ENCODE measurements at regions not wholly inside any gene's neighbourhood (a gene's known extent, or its start where the extent isn't known, plus 50 kb on each side); places are given as distances from the start of the nearest gene placed in this dataset.

DNA sequence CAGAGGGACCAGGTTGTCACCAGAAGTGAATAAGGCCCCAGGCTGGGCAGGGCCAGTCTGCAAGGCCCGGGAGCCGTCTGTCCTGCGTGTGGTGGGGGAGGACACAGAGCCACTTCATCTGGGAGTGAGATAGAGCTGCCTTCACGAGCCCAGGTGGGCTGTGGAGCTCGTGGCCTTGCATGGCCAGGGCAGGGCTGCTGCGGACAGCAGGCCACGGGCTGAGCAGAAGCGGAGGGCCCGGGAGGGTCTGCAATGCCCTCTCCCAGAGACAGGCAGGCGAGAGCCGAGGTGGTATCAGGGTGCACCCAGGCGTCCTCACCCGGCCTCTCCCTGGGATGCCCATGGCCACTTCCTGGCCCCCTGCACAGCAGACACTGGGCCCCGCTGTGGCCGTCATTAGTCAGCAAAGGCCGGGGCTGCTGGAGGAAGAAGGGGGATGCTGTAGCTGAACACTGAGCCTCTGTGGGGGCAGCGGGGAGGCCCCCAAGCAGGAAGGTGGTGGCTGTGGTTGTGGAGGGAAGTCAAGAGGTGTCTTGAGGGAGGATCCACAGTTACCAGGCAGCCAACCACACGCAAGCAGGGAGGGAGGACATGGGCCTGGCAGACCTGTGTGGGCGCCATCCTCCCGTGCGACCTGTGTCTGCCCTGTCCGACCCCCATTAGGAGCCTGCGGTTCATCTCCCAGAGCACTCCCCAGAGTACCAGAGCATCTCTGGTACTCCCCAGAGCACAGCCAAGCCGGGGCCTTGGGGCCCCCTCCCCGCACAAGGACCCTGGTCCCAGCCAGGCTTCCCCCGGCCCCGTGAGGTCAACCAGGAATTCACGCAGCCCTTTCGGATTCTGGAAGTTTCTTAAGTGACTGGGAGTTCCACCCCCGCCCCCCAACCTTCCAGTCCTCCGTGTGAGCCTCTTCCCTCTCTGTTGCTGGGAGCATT is 1109.5 kb downstream of the BRD1 start:
- TF ChIP-seq GATA2 (IDR thresholded peaks at IDR 0.05; ENCODE audit: low read depth, low read length) (no peak), GATA3 (IDR thresholded peaks at IDR 0.05; ENCODE audit: low read depth, low read length) (no peak)

DNA sequence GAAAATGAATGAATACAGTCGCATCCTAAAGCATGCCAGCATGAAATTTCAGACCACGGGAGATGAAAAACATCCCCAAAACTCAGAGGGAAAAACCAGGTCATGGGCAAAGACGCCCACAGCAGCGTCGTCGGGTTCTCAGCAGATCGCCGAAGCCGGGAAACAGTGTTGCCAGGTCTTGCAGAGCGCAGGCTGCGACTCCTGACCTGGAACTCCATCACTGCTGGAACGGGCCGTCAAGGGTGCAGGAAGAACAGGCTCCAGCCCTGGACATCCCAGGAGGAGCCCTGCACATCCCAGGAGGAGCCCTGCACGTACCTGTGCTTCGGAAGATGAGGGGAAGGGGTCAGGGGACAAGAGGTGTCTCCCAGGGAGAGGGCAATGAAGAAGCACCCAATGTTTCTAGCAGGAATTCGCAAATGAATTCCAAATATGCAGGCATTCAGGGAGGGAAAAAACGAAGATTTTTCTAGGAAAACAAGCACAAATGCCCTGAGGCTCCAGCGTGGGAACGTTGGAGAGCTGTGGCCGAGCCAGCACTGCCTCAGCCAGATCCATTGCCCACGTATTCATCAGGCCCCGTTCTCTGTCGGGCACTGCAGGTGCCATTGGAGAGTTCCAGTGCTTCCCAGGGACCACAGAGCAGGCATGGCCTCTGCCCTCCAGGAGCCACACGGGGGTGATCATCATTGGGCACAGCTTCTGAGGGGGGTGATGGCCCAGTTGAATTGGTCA is 1110.4 kb downstream of the BRD1 start:
- no peak for TF ChIP-seq GATA3 (IDR thresholded peaks at IDR 0.05; ENCODE audit: low read depth, low read length)
- TF ChIP-seq GATA2 (IDR thresholded peaks at IDR 0.05; ENCODE audit: low read depth, low read length), result no peak

DNA sequence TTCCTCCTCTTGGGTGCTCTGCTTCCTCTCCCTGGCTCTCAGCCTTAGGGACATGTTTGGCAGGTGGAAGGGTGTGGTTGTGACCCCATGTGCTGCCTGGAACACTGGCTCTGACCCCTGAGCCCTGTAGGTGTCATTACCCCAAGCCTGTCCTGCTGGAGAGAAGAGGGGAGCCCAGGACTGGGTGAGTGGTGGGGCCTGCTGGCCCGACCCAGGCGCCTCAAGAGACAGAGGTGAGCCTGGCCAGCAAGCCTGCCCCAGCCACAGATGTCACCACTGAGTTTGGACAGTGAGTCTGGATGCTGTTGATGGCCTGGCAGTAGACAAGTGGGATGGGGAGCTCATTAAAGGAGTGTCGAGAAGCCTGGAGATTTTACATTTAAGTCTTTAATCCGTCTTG is 1112.2 kb downstream of the BRD1 start:
- TF ChIP-seq GATA2 (IDR thresholded peaks at IDR 0.05; ENCODE audit: low read depth, low read length), result no peak
- TF ChIP-seq GATA3 (IDR thresholded peaks at IDR 0.05; ENCODE audit: low read depth, low read length), result no peak

DNA sequence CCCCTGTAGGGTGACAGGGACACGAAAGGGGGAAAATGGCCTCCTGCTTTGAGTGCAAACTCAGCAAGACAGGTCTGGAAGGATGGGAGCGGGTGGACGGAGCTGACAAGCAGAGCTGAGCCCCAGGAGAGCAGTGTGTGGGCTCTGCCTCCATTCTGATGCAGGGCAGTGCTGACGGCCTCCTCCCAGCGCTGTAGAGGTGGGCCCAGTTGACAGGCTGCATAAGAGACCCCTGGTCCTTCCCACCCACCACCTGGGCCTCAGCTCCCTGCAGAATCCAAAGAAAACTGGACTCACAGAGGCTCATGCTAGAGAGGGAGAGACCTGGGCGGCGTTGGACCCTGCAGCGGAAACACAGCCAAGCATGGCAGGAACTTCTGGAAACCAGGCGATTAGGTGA is 1113.4 kb downstream of the BRD1 start:
- TF ChIP-seq GATA3 (IDR thresholded peaks at IDR 0.05; ENCODE audit: low read depth, low read length) (no peak), GATA2 (IDR thresholded peaks at IDR 0.05; ENCODE audit: low read depth, low read length) (no peak)

DNA sequence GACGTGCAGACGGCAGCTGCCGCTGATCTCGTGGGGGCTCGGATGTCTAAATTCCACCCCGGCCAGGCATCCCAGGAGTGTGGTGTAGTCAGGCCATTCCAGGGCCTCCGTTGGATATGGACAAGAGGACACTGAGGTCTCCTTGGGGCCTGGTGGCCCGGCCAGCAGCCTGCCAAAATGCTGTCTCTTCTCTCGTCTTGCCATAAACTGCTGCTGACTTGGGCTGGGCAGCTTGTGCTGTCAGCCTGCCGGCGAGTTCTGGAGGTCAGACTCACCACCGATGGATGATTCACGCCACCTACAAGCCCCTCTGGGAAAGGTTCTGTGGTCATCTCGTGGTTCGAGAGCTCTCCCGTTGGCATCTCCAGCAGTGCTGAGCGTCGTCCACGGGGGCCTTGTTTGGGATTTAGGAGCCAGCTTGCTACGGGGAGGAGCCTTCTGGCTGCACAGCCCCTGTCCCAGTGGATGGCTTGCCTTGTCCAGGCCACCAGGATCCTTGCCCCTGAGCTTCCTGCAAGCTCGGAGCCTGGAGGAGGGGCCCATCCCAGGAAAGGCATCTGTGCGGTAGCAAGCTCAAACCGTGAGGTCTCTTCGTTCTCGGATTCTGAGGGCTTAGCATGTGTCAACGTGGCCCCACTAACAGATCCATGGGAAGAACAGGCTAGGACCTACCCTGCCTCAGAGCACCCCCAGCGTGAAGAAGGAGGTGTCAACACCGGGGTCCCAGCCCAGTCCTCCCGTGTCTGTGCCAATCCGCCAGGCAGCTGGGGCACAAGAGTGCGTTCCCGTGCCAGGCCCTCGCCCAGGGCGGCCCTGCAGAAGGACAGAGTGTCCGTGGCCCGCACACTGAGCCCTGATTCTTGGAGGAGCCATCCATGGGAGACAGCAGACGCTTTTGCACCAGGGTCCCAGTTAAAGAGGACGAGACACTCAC is 1114.1 kb downstream of the BRD1 start:
- TF ChIP-seq GATA2 (IDR thresholded peaks at IDR 0.05; ENCODE audit: low read depth, low read length) (no peak), GATA3 (IDR thresholded peaks at IDR 0.05; ENCODE audit: low read depth, low read length) (no peak)

DNA sequence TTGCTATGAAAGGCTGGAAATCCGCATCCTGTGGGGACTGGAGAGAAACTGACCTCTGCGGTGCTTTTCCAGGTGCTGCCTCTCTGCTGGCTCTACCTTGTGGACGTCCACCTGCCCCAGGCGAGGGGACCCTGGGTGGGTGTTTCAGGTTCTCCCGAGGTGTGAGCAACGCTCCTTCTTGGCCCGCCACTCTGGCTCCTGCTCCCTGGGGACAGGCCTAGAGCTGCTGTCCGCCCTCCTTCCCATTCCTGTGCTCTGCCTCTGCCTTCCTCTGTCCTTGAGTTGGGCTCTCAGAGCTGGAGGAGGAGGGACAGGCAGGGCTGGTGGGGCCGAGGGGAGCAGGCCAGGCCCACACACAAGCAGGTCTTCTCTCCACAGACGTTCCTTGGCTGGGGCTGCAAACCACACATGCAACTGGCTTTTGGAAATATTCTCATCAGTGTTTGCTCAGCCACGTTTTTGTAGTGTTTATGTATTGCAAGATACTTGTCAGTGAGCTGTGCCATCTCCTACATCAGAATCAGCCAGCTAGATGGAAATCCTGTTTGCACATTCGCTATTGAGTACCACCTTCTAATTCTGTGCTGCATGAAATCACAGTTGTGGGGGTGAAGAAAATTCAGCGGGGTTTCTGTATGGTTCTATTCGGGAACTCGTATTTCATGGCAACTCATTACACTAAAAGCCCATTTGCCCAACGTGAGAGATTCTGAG is 1115.0 kb downstream of the BRD1 start:
- TF ChIP-seq GATA3 (IDR thresholded peaks at IDR 0.05; ENCODE audit: low read depth, low read length), result no peak
- no peak for TF ChIP-seq GATA2 (IDR thresholded peaks at IDR 0.05; ENCODE audit: low read depth, low read length)

DNA sequence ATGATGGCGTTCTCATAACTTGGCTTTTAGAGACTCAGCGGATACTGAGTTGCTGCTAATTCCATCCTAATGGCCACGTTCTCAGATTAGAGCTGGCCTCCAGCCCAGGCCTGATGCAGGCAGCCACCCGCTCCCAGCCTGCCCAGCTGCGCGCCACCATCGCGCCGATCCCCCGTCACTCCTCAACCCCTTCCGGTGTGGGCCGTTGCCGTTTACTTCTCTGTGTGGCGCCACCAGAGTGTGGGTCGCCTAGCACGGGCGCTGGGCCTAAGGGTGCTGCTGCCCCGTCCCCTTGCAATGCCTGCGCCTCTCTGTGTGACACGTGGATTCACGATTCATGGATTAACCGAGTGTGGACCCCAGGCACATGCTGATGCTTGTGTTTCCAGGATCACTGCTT is 1116.0 kb downstream of the BRD1 start:
- TF ChIP-seq GATA3 (IDR thresholded peaks at IDR 0.05; ENCODE audit: low read depth, low read length), result no peak
- TF ChIP-seq GATA2 (IDR thresholded peaks at IDR 0.05; ENCODE audit: low read depth, low read length), result no peak

DNA sequence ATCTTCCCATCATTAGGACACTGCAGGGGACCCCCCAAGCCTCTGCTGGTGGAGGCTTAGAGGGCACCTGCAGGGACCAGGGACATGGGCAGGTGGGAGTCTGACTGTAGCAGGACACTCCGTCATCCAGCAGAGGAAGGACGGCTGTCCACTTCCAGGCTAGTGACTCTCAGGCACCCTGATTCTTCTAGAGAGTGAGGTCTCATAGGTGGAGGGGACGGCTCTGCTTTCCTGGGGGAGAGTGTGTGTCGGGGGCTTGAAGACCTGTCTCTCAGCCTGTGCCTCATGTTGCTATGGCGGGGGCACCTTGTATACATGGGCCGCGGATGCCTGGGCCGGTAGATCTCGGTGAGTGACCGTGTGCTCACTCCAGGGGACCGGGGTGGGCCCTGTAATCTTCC is 1116.6 kb downstream of the BRD1 start:
- TF ChIP-seq GATA3 (IDR thresholded peaks at IDR 0.05; ENCODE audit: low read depth, low read length) (no peak), GATA2 (IDR thresholded peaks at IDR 0.05; ENCODE audit: low read depth, low read length) (no peak)

DNA sequence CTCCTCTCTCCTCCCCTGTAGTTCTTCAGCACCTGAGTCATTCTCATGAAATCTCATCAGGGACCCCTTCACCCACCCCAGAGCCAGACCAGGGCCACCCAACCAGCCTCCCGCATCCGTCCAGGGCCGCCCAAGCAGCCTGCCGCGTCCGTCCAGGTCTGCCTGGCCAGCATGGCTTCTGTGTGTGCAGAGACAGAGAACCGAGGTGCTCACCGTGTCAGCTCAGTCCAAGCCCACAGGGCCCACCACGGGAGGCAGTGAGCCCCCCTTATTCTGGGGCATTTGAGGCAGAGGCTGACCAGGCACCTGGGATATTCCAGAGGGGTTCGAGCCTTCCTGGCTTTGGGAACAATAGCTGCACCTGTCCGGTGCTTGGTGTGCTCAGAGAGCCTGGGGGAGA is 1117.3 kb downstream of the BRD1 start:
- TF ChIP-seq GATA3 (IDR thresholded peaks at IDR 0.05; ENCODE audit: low read depth, low read length), result no peak
- no peak for TF ChIP-seq GATA2 (IDR thresholded peaks at IDR 0.05; ENCODE audit: low read depth, low read length)

DNA sequence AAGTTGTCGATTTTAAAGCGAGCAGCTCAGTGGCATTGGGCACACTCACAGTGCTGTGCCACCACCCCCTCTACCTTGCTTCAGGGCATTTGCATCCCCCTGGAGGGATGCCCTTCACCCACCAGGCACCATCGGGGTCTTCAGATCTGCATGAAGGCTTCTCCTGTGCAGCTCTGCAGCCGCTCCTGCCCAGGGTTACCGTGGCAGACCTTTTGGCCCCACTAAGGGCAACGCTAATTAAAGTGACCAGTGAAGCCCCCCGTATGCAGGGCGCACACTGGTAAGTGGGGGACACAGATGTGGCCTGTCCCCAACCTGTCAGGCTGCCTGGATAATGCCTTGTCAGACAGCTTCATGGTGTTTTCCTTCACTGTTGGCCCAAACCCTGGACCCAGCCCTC is 1117.7 kb downstream of the BRD1 start:
- TF ChIP-seq GATA2 (IDR thresholded peaks at IDR 0.05; ENCODE audit: low read depth, low read length) (no peak), GATA3 (IDR thresholded peaks at IDR 0.05; ENCODE audit: low read depth, low read length) (no peak)

DNA sequence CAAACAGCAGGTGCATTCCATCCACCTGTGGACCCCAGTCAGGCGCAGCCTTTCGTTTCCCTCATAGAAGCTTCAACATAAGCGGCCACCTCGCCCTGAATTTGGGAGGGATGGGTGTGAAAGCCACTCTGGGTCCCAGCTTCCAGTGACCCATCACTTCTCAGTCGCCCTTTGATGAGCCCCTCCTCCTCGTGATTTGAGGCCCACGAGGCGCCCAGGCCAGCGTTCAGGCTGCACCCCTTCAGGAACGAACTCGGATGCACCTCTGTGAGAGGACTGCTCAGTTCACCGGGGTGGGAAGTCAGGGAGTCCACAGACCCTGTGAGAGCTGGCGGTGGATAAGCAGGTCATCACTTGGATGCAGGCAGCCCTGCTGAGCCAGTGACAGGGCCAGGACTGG is 1118.2 kb downstream of the BRD1 start:
- no peak for TF ChIP-seq GATA3 (IDR thresholded peaks at IDR 0.05; ENCODE audit: low read depth, low read length)
- TF ChIP-seq GATA2 (IDR thresholded peaks at IDR 0.05; ENCODE audit: low read depth, low read length), result no peak

DNA sequence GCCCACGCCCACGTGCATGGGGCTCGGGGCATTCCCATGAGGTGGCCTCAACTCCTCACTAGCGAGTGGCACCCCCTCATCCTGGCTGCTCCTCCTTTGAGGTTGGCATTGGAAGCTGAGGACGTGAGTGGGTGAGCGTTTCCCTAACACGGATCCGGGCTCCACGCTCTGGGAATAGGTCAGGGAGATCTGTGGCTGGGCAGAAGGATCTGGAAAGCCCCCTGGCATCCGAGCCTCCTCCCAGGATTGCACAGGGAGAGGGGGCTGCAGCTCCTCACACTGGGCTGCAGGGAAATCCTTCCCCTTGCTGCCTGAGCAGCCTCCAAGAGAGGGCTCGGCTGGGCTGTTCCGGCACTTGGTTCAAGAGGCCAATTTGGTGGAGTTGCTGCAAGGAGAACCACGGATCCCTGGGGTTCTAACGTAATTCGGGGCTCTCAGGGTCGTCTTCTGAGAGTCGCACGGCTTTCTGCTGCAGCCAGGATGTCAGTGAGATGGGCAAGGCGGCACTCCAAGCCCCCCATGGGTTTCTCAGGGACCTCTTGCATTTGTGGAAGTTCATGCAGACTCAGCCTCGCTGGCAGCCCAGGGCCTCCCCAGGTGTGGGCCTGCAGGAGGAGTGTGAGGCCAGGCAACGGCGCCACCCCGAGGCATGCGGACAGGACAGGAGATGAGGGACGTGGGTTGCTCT is 1119.0 kb downstream of the BRD1 start:
- TF ChIP-seq GATA3 (IDR thresholded peaks at IDR 0.05; ENCODE audit: low read depth, low read length) (no peak), GATA2 (IDR thresholded peaks at IDR 0.05; ENCODE audit: low read depth, low read length) (no peak)
